ENCODE measurements at regions not wholly inside any gene's neighbourhood (a gene's known extent, or its start where the extent isn't known, plus 50 kb on each side); places are given as distances from the start of the nearest gene placed in this dataset.
"Not testable (repeated sequence)": the region's sequence is repeated elsewhere in the genome, so short reads cannot be mapped to it uniquely, and the experiment has no call there.

- DNase-seq = no peak
Observed at GRCh38 chr7:42560866-42561265, 323.9 kb upstream of the GLI3 start.

- DNase-seq = not testable (repeated sequence)
Observed at GRCh38 chr7:42554932-42555331, 317.9 kb upstream of the GLI3 start.

GRCh38 chr7:42552227-42552626 is 315.2 kb upstream of the GLI3 start:
- DNase-seq = no peak

- DNase-seq = no peak
Observed at GRCh38 chr7:42550706-42551470, 313.9 kb upstream of the GLI3 start.

GRCh38 chr7:42549866-42550485 is 313.0 kb upstream of the GLI3 start:
- peak; percentile 12 for DNase-seq

- DNase-seq = no peak
Observed at GRCh38 chr7:42548816-42549611, 312.0 kb upstream of the GLI3 start.

GRCh38 chr7:42545049-42545724 is 308.2 kb upstream of the GLI3 start:
- no peak for DNase-seq

- DNase-seq = no peak
Observed at GRCh38 chr7:42543953-42544352, 306.9 kb upstream of the GLI3 start.

- DNase-seq = not testable (repeated sequence)
Observed at GRCh38 chr7:42542446-42542845, 305.4 kb upstream of the GLI3 start.

GRCh38 chr7:42534441-42534840 is 297.4 kb upstream of the GLI3 start:
- DNase-seq = no peak

GRCh38 chr7:42527004-42527403 is 290.0 kb upstream of the GLI3 start:
- DNase-seq = no peak

- DNase-seq = no peak
Observed at GRCh38 chr7:42522227-42522991, 285.4 kb upstream of the GLI3 start.

- DNase-seq = peak; percentile 25
Observed at GRCh38 chr7:42511027-42511426, 274.0 kb upstream of the GLI3 start.

GRCh38 chr7:42506097-42506496 is 269.1 kb upstream of the GLI3 start:
- DNase-seq = no peak

- peak; percentile 70 for DNase-seq
Observed at GRCh38 chr7:42502022-42502421, 265.0 kb upstream of the GLI3 start.

- no peak for DNase-seq
Observed at GRCh38 chr7:42495256-42495655, 258.2 kb upstream of the GLI3 start.

GRCh38 chr7:42494736-42495135 is 257.7 kb upstream of the GLI3 start:
- no peak for DNase-seq

- no peak for DNase-seq
Observed at GRCh38 chr7:42494199-42494710, 257.2 kb upstream of the GLI3 start.

- peak; percentile 80 for DNase-seq
Observed at GRCh38 chr7:42493436-42494198, 256.6 kb upstream of the GLI3 start.

GRCh38 chr7:42492920-42493319 is 255.9 kb upstream of the GLI3 start:
- DNase-seq = no peak

GRCh38 chr7:42491106-42491505 is 254.1 kb upstream of the GLI3 start:
- no peak for DNase-seq

All from EL (cell line).